ENCODE measurements at regions not wholly inside any gene's neighbourhood (a gene's known extent, or its start where the extent isn't known, plus 50 kb on each side); places are given as distances from the start of the nearest gene placed in this dataset.

GRCh38 chr10:20698837-20699236, 198.3 kb downstream of the NEBL start (continued):
- TF ChIP-seq NFRKB (IDR thresholded peaks at IDR 0.05) (no peak), ZBTB21 (CRISPR knock-in tag; IDR thresholded peaks at IDR 0.05) (no peak)

- H4K20me1 ChIP-seq (ENCODE audit: insufficient read depth, low read length), result no peaks in the 10 kb centered on the region
- H3K4me2 ChIP-seq (ENCODE audit: low read depth, low read length), result no peak overlapping the region
- FAIRE-seq (no peak), ATAC-seq (no peak), DNase-seq (ENCODE audit: low spot score) (no peak)
- intact Hi-C loops (cut with micrococcal nuclease; ENCODE audit: unreplicated experiment), result no loop called here
- no peak overlapping the region for H3K9ac ChIP-seq (ENCODE audit: insufficient read depth, low read depth, low read length)
- H2AFZ ChIP-seq (ENCODE audit: low read length), result no peak overlapping the region
- no peaks in the 10 kb centered on the region for H3K27me3 ChIP-seq (ENCODE audit: control insufficient read depth in 1 of 2, insufficient read depth in 2 of 2, low read length in 2 of 2)
- BruUV-seq (replicated peaks), result no TSS peak
- H3K4me1 ChIP-seq (ENCODE audit: insufficient read depth, low read length), result no peaks in the 10 kb centered on the region
- no peaks in the 10 kb centered on the region for H3K9me3 ChIP-seq (ENCODE audit: low read length)
- H3K36me3 ChIP-seq (replicated peaks in 1 of 2; ENCODE audit: control insufficient read depth in 1 of 2, insufficient read depth in 2 of 2, low read length in 2 of 2), result no peaks in the 10 kb centered on the region
- in situ Hi-C loops (cut with HindIII; ENCODE audit: extremely low pct_ligation_motif_present, low pct_unique_long_range_greater_than_20kb), result no loop called here
- no peak overlapping the region for H3K4me3 ChIP-seq (replicated peaks in 1 of 3; ENCODE audit: insufficient read depth in 1 of 3, low read depth in 2 of 3, low read length in 3 of 3)
- POLR2A ChIA-PET, result no interaction called here
- no peak overlapping the region for H3K27ac ChIP-seq (ENCODE audit: extremely low read length, insufficient read depth, low read length)
- TF ChIP-seq SAFB2 (CRISPR knock-in tag; IDR thresholded peaks at IDR 0.05; ENCODE audit: borderline replicate concordance, low read depth) (no peak), PITX1 (CRISPR knock-in tag; IDR thresholded peaks at IDR 0.05) (no peak), NFIC (IDR thresholded peaks at IDR 0.05; ENCODE audit: low read length) (no peak), ZNF263 (CRISPR knock-in tag; IDR thresholded peaks at IDR 0.05) (no peak), SOX13 (IDR thresholded peaks at IDR 0.05) (no peak), SOX13 (CRISPR knock-in tag; conservative IDR thresholded peaks at IDR 0.05 in 1 of 2, IDR thresholded peaks at IDR 0.05 in 1 of 2) (no peak)
- CTCF ChIA-PET (ENCODE audit: low intra/inter-chr PET ratio, low total read pairs), result no interaction called here
- H3K79me2 ChIP-seq (ENCODE audit: insufficient read depth, low read length), result no peaks in the 10 kb centered on the region
Measured at GRCh38 chr10:20694296-20694695, 202.8 kb downstream of the NEBL start.

- H3K4me2 ChIP-seq (ENCODE audit: low read depth, low read length), result no peak overlapping the region
- ChIA-PET CTCF (ENCODE audit: low intra/inter-chr PET ratio, low total read pairs) (no interaction called here), POLR2A (no interaction called here)
- no peak overlapping the region for H3K4me3 ChIP-seq (replicated peaks in 1 of 3; ENCODE audit: insufficient read depth in 1 of 3, low read depth in 2 of 3, low read length in 3 of 3)
- no peak overlapping the region for H3K9ac ChIP-seq (ENCODE audit: insufficient read depth, low read depth, low read length)
- no peak overlapping the region for H3K27ac ChIP-seq (ENCODE audit: extremely low read length, insufficient read depth, low read length)
- H4K20me1 ChIP-seq (ENCODE audit: insufficient read depth, low read length), result no peaks in the 10 kb centered on the region
- intact Hi-C loops (cut with micrococcal nuclease; ENCODE audit: unreplicated experiment) (no loop called here), in situ Hi-C loops (cut with HindIII; ENCODE audit: extremely low pct_ligation_motif_present, low pct_unique_long_range_greater_than_20kb) (no loop called here)
- no peaks in the 10 kb centered on the region for H3K27me3 ChIP-seq (ENCODE audit: control insufficient read depth in 1 of 2, insufficient read depth in 2 of 2, low read length in 2 of 2)
- H3K4me1 ChIP-seq (ENCODE audit: insufficient read depth, low read length), result no peaks in the 10 kb centered on the region
- H3K36me3 ChIP-seq (replicated peaks in 1 of 2; ENCODE audit: control insufficient read depth in 1 of 2, insufficient read depth in 2 of 2, low read length in 2 of 2), result no peaks in the 10 kb centered on the region
- H2AFZ ChIP-seq (ENCODE audit: low read length), result no peak overlapping the region
- H3K79me2 ChIP-seq (ENCODE audit: insufficient read depth, low read length), result no peaks in the 10 kb centered on the region
- FAIRE-seq (no peak), ATAC-seq (no peak), DNase-seq (ENCODE audit: low spot score) (no peak)
- WGBS (ENCODE audit: low lambda C conversion rate), result 5% methylated on average over 7 of the region's 7 CpGs
- H3K9me3 ChIP-seq (ENCODE audit: low read length), result peaks cover 12% of the 10 kb centered on the region
- BruUV-seq (replicated peaks), result no TSS peak
- TF ChIP-seq ZFP82 (CRISPR knock-in tag; IDR thresholded peaks at IDR 0.05; ENCODE audit: borderline replicate concordance) (no peak), KDM6A (CRISPR knock-in tag; IDR thresholded peaks at IDR 0.05; ENCODE audit: low read depth) (no peak), PLSCR1 (CRISPR knock-in tag; IDR thresholded peaks at IDR 0.05; ENCODE audit: borderline replicate concordance) (no peak), SP2 (CRISPR knock-in tag; IDR thresholded peaks at IDR 0.05) (no peak), MBD4 (IDR thresholded peaks at IDR 0.05; ENCODE audit: borderline replicate concordance, low read length) (no peak), ATF7-NPFF (CRISPR knock-in tag; IDR thresholded peaks at IDR 0.05; ENCODE audit: low read depth) (no peak), MLX (CRISPR knock-in tag; IDR thresholded peaks at IDR 0.05) (no peak), FIP1L1 (IDR thresholded peaks at IDR 0.05; ENCODE audit: borderline replicate concordance, insufficient read depth, low read depth, low read length) (no peak), DR1 (CRISPR knock-in tag; IDR thresholded peaks at IDR 0.05) (no peak), SRSF9 (IDR thresholded peaks at IDR 0.05; ENCODE audit: borderline replicate concordance, insufficient read depth, low read depth, low read length, poor library complexity, severe bottlenecking) (no peak)
Measured at GRCh38 chr10:20688797-20689544, 208.1 kb downstream of the NEBL start.

Measured in HepG2 (cell line).